ENCODE measurements at regions not wholly inside any gene's neighbourhood (a gene's known extent, or its start where the extent isn't known, plus 50 kb on each side); places are given as distances from the start of the nearest gene placed in this dataset.
"Not testable (repeated sequence)": the region's sequence is repeated elsewhere in the genome, so short reads cannot be mapped to it uniquely, and the experiment has no call there.

- no peak for DNase-seq
These were observed 62.7 kb upstream of the CSNK1A1L start for GRCh38 chr13:37168151-37168550.

GRCh38 chr13:37164635-37165034 lies 59.2 kb upstream of the CSNK1A1L start:
- no peak for DNase-seq

DNA sequence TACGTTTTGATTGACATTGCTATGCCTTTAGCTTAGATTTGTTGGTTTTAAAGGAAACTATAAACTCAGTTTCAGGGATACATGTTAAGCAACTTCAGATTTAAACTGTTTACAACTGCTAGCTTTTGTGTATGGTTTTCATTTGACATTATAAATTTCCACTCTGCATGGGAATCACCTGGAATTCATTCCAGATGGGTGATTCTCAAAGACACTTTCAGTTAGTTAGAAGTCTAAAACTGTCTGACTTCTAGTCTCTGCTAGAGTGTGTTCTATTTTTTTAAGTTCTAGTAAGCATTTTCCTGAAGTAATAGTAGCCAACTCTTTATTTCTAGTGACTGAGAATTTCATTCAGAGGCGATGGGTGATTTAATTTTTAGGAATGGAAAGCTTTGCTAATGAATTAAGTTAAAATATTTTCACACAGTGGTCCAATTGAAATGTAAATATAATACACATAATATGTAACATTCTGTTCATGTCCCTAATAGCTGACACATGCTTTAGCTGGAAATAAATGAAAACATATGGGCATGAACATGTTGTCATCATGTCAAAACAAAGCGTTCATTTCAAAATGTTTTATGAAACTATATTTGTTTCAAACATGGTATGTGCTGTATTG lies 58.3 kb upstream of the CSNK1A1L start:
- DNase-seq, result no peak

DNA sequence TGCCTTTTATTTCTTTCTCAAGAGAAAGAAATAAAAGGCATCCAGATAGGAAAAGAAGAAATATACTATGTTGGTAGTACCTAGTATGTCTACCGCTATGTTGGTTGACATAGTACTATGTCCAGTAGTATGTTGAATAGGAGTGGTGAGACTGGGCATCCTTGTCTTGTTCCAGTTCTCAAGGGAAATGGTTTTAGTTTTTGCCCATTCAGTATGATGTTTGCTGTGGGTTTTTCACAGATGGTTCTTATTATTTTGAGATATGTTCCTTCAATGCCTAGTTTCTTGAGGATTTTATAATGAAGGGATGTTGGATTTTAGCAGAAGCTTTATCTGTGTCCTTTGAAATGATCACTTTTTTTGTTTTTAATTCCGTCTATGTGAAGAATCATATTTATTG lies 53.0 kb upstream of the CSNK1A1L start:
- no peak for DNase-seq

DNA sequence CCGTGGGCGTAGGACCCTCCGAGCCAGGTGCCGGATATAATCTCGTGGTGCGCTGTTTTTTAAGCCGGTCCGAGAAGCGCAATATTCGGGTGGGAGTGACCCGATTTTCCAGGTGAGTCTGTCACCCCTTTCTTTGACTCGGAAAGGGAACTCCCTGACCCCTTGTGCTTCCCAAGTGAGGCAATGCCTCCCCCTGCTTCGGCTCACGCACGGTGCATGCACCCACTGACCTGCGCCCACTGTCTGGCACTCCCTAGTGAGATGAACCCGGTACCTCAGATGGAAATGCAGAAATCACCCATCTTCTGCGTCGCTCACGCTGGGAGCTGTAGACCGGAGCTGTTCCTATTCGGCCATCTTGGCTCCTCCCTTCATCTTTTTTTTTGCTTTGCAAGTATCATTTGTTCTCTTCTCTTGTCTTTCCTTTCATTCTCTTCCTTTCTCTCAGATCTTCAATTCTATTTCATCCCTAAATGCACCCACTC lies 50.2 kb upstream of the CSNK1A1L start:
- not testable (repeated sequence) for DNase-seq

Measured in nucleus accumbens (tissue), 56 donors.